ENCODE measurements at regions not wholly inside any gene's neighbourhood (a gene's known extent, or its start where the extent isn't known, plus 50 kb on each side); places are given as distances from the start of the nearest gene placed in this dataset.
"Not testable (repeated sequence)": the region's sequence is repeated elsewhere in the genome, so short reads cannot be mapped to it uniquely, and the experiment has no call there.

DNA sequence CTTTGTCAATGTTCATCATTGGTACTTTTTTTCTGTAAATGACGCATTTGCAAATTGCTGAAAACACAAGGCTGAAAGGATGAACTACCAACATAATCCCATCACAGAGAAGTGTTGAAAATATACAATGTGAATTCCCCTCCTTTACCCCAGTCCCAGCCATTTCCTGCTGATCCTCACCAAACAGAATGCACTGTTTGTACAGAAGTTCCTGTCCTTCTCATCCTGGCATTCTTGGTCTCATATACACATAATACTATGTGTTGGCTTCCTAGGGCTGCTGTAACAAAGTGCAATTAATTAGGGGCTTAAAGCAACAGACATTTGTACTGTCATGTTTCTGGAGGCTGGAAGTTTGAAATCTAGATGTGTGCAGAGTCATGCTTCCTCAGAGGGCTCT is 836.2 kb upstream of the MGAT4C start:
- no peak for DNase-seq (ENCODE audit: low read depth)

GRCh38 chr12:87086118-87086891 is 830.1 kb upstream of the MGAT4C start:
- DNase-seq (ENCODE audit: low read depth), result no peak

- no peak for DNase-seq (ENCODE audit: low read depth)
These were observed 829.1 kb upstream of the MGAT4C start for GRCh38 chr12:87085286-87085685.

- DNase-seq (ENCODE audit: low read depth), result no peak
These were observed 826.6 kb upstream of the MGAT4C start for GRCh38 chr12:87082756-87083155.

- no peak for DNase-seq (ENCODE audit: low read depth)
These were observed 818.6 kb upstream of the MGAT4C start for GRCh38 chr12:87074781-87075180.

GRCh38 chr12:87066326-87066725 is 810.1 kb upstream of the MGAT4C start:
- DNase-seq (ENCODE audit: low read depth), result no peak

- no peak for DNase-seq (ENCODE audit: low read depth)
These were observed 803.0 kb upstream of the MGAT4C start for GRCh38 chr12:87059231-87059630.

- no peak for DNase-seq (ENCODE audit: low read depth)
These were observed 798.0 kb upstream of the MGAT4C start for GRCh38 chr12:87054226-87054625.

DNA sequence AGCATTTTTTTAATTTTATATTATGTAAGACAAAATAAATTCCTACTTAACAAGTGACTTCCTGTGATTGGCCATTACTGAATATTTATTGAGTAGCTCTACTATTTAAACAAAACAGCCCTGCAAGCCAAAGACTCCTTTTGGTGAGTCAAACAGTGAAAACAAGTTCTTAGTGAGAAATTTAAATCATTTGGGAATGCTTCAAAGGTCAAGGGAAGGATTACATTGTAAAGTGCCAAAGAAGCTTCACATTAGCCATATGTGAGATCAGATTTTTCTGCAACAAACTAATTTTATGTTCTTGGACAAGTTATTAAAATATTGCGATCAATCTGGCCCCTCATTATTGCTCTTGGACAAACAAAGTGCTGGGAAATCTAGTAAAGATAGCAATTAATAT is 795.4 kb upstream of the MGAT4C start:
- no peak for DNase-seq (ENCODE audit: low read depth)

DNA sequence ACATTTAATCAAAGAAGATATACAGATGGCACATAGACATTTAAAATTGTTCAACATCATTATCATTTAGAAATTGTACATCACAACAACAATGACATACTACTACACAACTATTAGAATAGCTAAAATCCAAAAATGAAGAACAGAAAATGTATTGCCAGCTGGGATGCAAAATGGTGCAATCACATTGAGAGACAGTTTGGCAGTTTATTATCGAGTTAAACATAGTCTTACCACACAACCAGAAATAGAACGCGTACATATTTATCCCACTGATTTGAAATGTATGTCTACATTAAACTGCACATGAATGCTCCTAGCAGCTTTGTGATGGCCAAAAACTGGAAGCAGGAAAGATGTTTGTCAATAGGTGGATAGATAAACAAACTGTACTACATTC is 791.5 kb upstream of the MGAT4C start:
- no peak for DNase-seq (ENCODE audit: low read depth)

- no peak for DNase-seq (ENCODE audit: low read depth)
These were observed 783.3 kb upstream of the MGAT4C start for GRCh38 chr12:87039536-87039935.

DNA sequence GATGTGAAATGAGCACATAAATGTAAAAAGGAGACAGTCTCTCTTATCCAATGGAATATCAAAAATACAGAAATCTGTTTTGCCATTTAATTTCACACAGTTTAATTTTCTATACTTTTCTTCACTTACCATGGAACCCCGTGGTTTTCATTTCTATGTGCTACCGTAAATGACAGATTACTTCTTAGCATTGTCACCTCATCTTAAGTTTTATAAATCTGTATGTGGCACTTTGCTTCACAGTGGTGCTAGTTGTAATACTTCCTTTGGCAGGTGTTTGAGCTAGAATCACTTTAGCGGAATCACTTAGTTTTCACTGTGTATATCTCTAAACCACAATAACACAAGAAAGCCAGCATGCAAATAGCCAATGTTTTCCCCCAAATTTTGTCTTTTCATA is 781.9 kb upstream of the MGAT4C start:
- no peak for DNase-seq (ENCODE audit: low read depth)

- no peak for DNase-seq (ENCODE audit: low read depth)
These were observed 769.8 kb upstream of the MGAT4C start for GRCh38 chr12:87025976-87026375.

DNA sequence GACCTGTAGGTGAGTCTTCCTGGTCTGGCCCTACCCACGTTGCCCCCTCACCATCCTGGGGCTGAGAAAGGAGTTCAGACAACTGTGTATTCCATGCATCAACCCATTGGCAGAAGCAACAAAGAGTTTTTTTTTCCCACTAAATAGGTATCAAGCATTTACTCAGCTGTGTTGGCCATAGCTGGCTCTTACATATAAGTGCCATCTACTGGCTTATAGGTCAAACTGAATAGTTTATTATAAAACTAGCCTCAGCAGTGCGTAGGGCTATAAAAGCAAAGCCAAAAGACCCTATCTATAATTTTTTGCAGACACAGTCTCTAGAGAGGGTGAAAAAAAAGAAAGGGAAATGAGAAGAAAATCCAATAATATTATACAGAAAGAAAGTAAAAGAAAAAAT is 765.2 kb upstream of the MGAT4C start:
- no peak for DNase-seq (ENCODE audit: low read depth)

GRCh38 chr12:87020071-87020470 is 763.9 kb upstream of the MGAT4C start:
- no peak for DNase-seq (ENCODE audit: low read depth)

DNA sequence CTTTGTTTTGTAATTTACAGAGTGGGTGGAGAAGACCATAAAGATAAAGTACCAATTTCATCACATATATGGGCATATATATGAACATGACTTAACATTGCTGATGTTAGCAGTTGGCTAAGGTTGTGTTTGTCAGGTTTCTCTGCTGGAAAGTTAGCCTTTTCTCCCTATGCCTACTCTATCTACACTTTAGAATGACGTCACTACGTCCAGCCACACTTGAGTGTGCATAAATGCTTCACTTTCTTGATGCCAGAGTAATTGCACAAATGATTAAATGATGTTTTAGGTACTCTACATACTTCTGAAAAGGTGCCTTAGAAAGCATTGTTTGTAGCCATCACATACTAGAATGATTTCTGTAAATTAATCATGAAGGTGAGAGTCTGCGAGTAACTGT is 759.2 kb upstream of the MGAT4C start:
- DNase-seq (ENCODE audit: low read depth), result no peak

GRCh38 chr12:87008785-87009384 is 752.7 kb upstream of the MGAT4C start:
- no peak for DNase-seq (ENCODE audit: low read depth)

DNA sequence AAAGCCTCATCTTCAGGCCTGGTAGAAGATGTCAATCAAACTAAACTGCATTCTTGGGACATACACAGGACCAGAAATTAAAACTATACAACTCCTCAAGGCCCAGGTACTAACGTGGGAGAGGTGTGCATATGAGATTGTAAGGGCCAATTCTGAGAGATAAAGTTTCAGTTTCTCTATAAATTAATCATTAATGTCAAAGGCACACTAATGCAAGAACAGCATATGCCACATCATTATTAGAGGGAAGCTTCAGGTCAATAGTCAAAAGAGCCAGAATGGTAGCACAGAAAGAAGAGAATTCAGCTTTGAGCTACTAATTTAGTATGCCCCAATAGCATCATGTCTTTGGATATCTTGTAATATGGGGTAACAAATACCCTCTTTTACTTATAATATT is 744.9 kb upstream of the MGAT4C start:
- no peak for DNase-seq (ENCODE audit: low read depth)

- no peak for DNase-seq (ENCODE audit: low read depth)
These were observed 729.1 kb upstream of the MGAT4C start for GRCh38 chr12:86985298-86985697.

DNA sequence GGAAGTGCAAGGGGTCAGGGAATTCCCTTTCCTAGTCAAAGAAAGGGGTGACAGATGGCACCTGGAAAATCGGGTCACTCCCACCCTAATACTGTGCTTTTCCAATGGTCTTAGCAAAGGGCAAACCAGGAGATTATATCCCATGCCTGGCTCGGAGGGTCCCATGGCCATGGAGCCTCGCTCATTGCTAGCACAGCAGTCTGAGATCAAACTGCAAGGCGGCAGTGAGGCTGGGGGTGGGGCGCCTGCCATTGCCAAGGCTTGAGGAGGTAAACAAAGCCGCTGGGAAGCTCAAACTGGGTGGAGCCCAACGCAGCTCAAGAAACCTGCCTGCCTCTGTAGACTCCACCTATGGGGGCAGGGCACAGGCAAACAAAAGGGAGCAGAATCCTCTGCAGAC is 714.4 kb upstream of the MGAT4C start:
- not testable (repeated sequence) for DNase-seq (ENCODE audit: low read depth)

GRCh38 chr12:86959766-86960458 is 703.7 kb upstream of the MGAT4C start:
- DNase-seq (ENCODE audit: low read depth), result no peak

DNA sequence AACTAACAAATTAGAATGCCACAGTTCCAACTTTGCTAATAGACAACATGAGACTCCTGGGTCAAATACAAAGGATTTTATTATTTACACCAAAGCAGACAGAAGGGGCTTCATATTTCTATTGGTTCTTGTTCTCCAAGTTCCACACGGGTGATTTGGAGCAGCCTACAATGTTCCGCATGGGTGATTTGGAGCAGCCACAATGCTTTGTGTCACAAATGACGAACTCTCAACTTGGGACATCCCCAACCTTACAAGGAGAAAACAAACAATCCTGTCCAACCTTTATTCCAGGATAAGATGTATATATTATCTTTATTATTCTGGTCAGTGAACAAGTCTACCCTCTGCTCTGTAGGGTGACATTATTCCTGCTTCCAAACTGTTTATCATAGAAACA is 694.3 kb upstream of the MGAT4C start:
- DNase-seq (ENCODE audit: low read depth), result no peak

DNA sequence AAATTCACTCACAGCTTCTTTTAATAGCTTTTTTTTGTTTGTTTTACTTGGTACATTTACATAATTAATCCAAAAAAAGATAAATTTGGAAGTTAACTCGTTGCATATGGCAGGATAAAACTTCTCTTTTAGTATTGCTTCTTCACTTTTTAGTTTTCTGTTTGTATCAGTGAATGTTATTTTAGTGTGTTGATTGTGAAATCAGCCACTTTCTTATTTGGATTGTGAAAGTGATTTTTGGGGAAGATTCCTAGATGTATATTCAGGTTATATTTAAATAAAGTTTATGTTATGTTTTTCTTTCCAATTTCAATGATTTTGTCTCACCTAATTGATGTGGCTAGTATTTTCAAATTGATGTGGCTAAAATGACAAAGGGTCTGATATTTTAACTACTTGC is 693.9 kb upstream of the MGAT4C start:
- no peak for DNase-seq (ENCODE audit: low read depth)

Data from non-pigmented ciliary epithelial cell (primary cell).